NT2/D1 (cell line): ENCODE measurements at regions not wholly inside any gene's neighbourhood (a gene's known extent, or its start where the extent isn't known, plus 50 kb on each side); places are given as distances from the start of the nearest gene placed in this dataset.

ENCODE experiments used
- SUZ12 ChIP-seq: IDR thresholded peaks from 2 replicates; pipeline ENCODE4 v1.6.1; 2011; ENCODE audit not compliant: insufficient read length, insufficient read depth; ENCODE audit errors: extremely low read depth
- ZNF274 ChIP-seq: IDR thresholded peaks from 2 replicates; pipeline ENCODE4 v1.6.1; 2011; ENCODE audit warnings: mild to moderate bottlenecking, low read depth, low read length

DNA sequence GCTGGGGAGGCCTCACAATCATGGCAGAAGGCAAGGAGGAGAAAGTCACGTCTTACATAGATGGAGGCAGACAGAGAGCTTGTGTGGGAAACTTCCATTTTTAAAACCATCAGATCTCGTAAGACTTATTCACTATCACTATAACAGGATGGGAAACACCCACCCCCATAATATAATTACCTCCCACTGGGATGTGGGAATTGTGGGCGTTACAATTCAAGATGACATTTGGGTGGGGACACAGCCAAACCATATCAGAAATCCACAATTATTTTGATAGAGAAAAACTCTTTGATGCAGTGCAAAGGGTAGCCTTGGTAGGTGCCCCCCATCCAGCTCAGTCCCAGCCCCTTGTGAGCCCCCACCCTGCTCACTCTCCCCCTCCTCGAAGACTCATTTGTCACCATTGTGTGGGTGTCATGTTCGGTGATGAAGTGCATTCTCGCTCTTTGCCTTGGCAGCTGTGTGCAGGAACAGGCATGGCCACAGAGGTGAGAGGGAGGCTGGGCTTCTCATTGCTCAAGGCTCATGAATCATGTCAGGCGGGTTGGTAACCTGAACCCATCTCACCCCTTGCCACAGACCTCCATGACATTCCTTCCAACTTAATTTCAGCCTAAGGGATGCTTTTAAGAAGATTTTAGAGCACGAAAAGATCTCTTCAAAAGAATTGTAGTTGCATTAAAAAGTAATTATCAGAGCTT, 75.9 kb downstream of the BUB3 start:
- TF ChIP-seq ZNF274 (no peak), SUZ12 (no peak)
